SK-N-SH (cell line): ENCODE measurements at regions not wholly inside any gene's neighbourhood (a gene's known extent, or its start where the extent isn't known, plus 50 kb on each side); places are given as distances from the start of the nearest gene placed in this dataset.

Experiments
- CTCF ChIA-PET: fragments of 300-600, 350-600 bp; formaldehyde crosslinking; extraction: SDS; loops from one replicate; lab custom pipeline; 2021; lab: Yijun Ruan, JAX
- POLR2A ChIA-PET: fragments of 350-600 bp; sonication (Branson Sonifier 250); formaldehyde crosslinking; extraction: SDS; loops from one replicate; lab custom pipeline; 2020; ENCODE audit warnings: antibody characterized with exemption, inconsistent platforms; lab: Yijun Ruan, JAX
- DNase-seq: peaks from one replicate; pipeline ENCODE4 v3.0.0; 2012
- H2AFZ ChIP-seq: fragments of 200-600 bp; sonication (generic); 2 replicates; pipeline ENCODE4 v1.8.1; 2016; ENCODE audit warnings: antibody characterized with exemption, mild to moderate bottlenecking, low read depth
- H3F3A ChIP-seq: fragments of 200-600 bp; sonication (generic); replicated peaks from 2 replicates; pipeline ENCODE3; 2016; ENCODE audit warnings: antibody characterized with exemption, mild to moderate bottlenecking; ENCODE audit not compliant: insufficient read depth
- H3K27ac ChIP-seq, 2 experiments: fragments of 200-500 bp in 1 of 2; fragments of 200-600 bp in 1 of 2; sonication (Bioruptor generic) in 1 of 2; sonication (generic), shearing (Covaris generic) in 1 of 2; 2 replicates each; pipeline versions ENCODE4 v1.5.1 to v1.6.1; 2014 to 2016; ENCODE audit warnings: low read depth in 2 of 2, inconsistent platforms in 1 of 2, low read length in 1 of 2, mild to moderate bottlenecking in 1 of 2, mixed read lengths in 1 of 2
- H3K27me3 ChIP-seq: fragments of 200-600 bp; sonication (generic), shearing (Covaris generic); 2 replicates; pipeline ENCODE4 v1.6.1; 2016; ENCODE audit warnings: mixed run types; ENCODE audit not compliant: insufficient read depth
- H3K36me3 ChIP-seq, 2 experiments: fragments of 200-500 bp in 1 of 2; fragments of 200-600 bp in 1 of 2; sonication (Bioruptor generic) in 1 of 2; sonication (generic) in 1 of 2; replicated peaks in 1 of 2; 2 replicates each; pipeline versions ENCODE3 to v1.5.1; 2014 to 2016; ENCODE audit warnings: low read length in 1 of 2, mild to moderate bottlenecking in 1 of 2; ENCODE audit not compliant: insufficient read depth in 2 of 2, control insufficient read depth in 1 of 2
- H3K4me1 ChIP-seq, 2 experiments: fragments of 200-500 bp in 1 of 2; fragments of 200-600 bp in 1 of 2; sonication (Bioruptor generic) in 1 of 2; sonication (generic), shearing (Covaris generic) in 1 of 2; 2 replicates each; pipeline versions ENCODE4 v1.5.1 to v1.6.1; 2014 to 2016; ENCODE audit warnings: low read depth in 1 of 2, low read length in 1 of 2, mixed run types in 1 of 2; ENCODE audit not compliant: insufficient read depth in 2 of 2, control insufficient read depth in 1 of 2
- H3K4me2 ChIP-seq: fragments of 200-600 bp; sonication (generic), shearing (Covaris generic); 2 replicates; pipeline ENCODE4 v1.6.1; 2017; ENCODE audit warnings: mixed run types
- H3K4me3 ChIP-seq, 2 experiments: fragments of 200-500 bp in 1 of 2; fragments of 200-600 bp in 1 of 2; sonication (Bioruptor generic) in 1 of 2; sonication (generic), shearing (Covaris generic) in 1 of 2; 2 replicates each; pipeline versions ENCODE4 v1.5.1 to v1.8.1; 2014 to 2016; ENCODE audit warnings: low read depth in 2 of 2, inconsistent platforms in 1 of 2, low read length in 1 of 2, mild to moderate bottlenecking in 1 of 2, mixed read lengths in 1 of 2, moderate library complexity in 1 of 2
- H3K79me2 ChIP-seq: fragments of 200-600 bp; sonication (generic); 2 replicates; pipeline ENCODE4 v1.8.1; 2017; ENCODE audit warnings: mild to moderate bottlenecking; ENCODE audit not compliant: insufficient read depth
- H3K9ac ChIP-seq: fragments of 200-600 bp; sonication (generic); 2 replicates; pipeline ENCODE4 v1.6.1; 2017; ENCODE audit warnings: mixed run types
- H3K9me2 ChIP-seq: fragments of 200-600 bp; sonication (generic); 2 replicates; pipeline ENCODE4 v1.6.1; 2017; ENCODE audit warnings: mixed run types
- H3K9me3 ChIP-seq: fragments of 200-600 bp; sonication (generic); 2 replicates; pipeline ENCODE4 v1.6.1; 2017; ENCODE audit warnings: mixed run types, mild to moderate bottlenecking, moderate library complexity
- H4K20me1 ChIP-seq: fragments of 200-600 bp; sonication (generic); 2 replicates; pipeline ENCODE4 v1.6.1; 2017; ENCODE audit warnings: mild to moderate bottlenecking, mixed run types; ENCODE audit not compliant: insufficient read depth
- CHD2 ChIP-seq: fragments of 150-350 bp; IDR thresholded peaks from 2 replicates; pipeline ENCODE4 v1.6.1; 2018; ENCODE audit warnings: low read length; ENCODE audit not compliant: partially characterized antibody
- EP300 ChIP-seq, 2 experiments: IDR thresholded peaks; 2 replicates each; pipeline versions ENCODE4 v1.4.0 to v1.6.1; 2012; ENCODE audit warnings: borderline replicate concordance in 1 of 2, low read depth in 1 of 2, low read length in 1 of 2
- FOSL2 ChIP-seq: IDR thresholded peaks from 2 replicates; pipeline ENCODE4 v1.4.0; 2012; ENCODE audit warnings: low read depth, mild to moderate bottlenecking, moderate library complexity, borderline replicate concordance
- FOXM1 ChIP-seq: IDR thresholded peaks from 2 replicates; pipeline ENCODE4 v1.4.0; 2012; ENCODE audit warnings: low read depth, mild to moderate bottlenecking
- GABPA ChIP-seq: IDR thresholded peaks from 2 replicates; pipeline ENCODE4 v1.4.0; 2012; ENCODE audit warnings: low read depth, mild to moderate bottlenecking
- JUND ChIP-seq: IDR thresholded peaks from 2 replicates; pipeline ENCODE4 v1.4.0; 2012
- MXI1 ChIP-seq: IDR thresholded peaks from 2 replicates; pipeline ENCODE4 v1.6.1; 2012; ENCODE audit warnings: mild to moderate bottlenecking, low read depth, low read length, improper control_type of control experiment
- NFIC ChIP-seq: IDR thresholded peaks from 2 replicates; pipeline ENCODE4 v1.4.0; 2012; ENCODE audit warnings: borderline replicate concordance
- POLR2AphosphoS5 ChIP-seq: IDR thresholded peaks from 2 replicates; pipeline ENCODE4 v1.6.1; 2012; ENCODE audit warnings: low read depth, low read length
- RAD21 ChIP-seq: IDR thresholded peaks from 2 replicates; pipeline ENCODE4 v1.6.1; 2012; ENCODE audit warnings: mild to moderate bottlenecking, low read length
- RXRA ChIP-seq: IDR thresholded peaks from 2 replicates; pipeline ENCODE4 v1.4.0; 2012; ENCODE audit warnings: low read depth, mild to moderate bottlenecking, borderline replicate concordance
- SIN3A ChIP-seq: IDR thresholded peaks from 2 replicates; pipeline ENCODE4 v1.6.1; 2012; ENCODE audit warnings: low read depth, mild to moderate bottlenecking, low read length, moderate library complexity, borderline replicate concordance
- SMC3 ChIP-seq: IDR thresholded peaks from 2 replicates; pipeline ENCODE4 v1.6.1; 2012; ENCODE audit warnings: low read depth, low read length, improper control_type of control experiment
- TCF12 ChIP-seq: IDR thresholded peaks from 2 replicates; pipeline ENCODE4 v1.4.0; 2012
- TEAD4 ChIP-seq: IDR thresholded peaks from 2 replicates; pipeline ENCODE4 v1.4.0; 2012; ENCODE audit warnings: mild to moderate bottlenecking, borderline replicate concordance; ENCODE audit not compliant: insufficient read depth
- YY1 ChIP-seq: IDR thresholded peaks from 2 replicates; pipeline ENCODE4 v1.4.0; 2012; ENCODE audit warnings: low read depth, mild to moderate bottlenecking
- WGBS: methylation state at CpG from one replicate; pipeline ENCODE4 v1.1.6; 2017; ENCODE audit warnings: low lambda C conversion rate; 5-methylcytosine and 5-hydroxymethylcytosine counted together
- TF ChIP-seq, protein P1 (sequence below): IDR thresholded peaks from 2 replicates; pipeline ENCODE4 v1.4.0; 2012; ENCODE audit warnings: low read depth, borderline replicate concordance
- TF ChIP-seq, protein P2 (sequence below): fragments of 200-600 bp; sonication (generic); IDR thresholded peaks from 2 replicates; pipeline ENCODE4 v1.6.1; 2017; ENCODE audit warnings: antibody characterized with exemption, mild to moderate bottlenecking, moderate library complexity
- TF ChIP-seq, protein P3 (sequence below): fragments of 150-350 bp; IDR thresholded peaks from 2 replicates; pipeline ENCODE4 v1.6.1; 2016; ENCODE audit warnings: mild to moderate bottlenecking, low read depth, low read length
- TF ChIP-seq, protein P4 (sequence below): IDR thresholded peaks from 2 replicates; pipeline ENCODE4 v1.4.0; 2012; ENCODE audit warnings: low read depth
- TF ChIP-seq, protein P5 (sequence below): IDR thresholded peaks from 2 replicates; pipeline ENCODE4; 2012

DNA sequence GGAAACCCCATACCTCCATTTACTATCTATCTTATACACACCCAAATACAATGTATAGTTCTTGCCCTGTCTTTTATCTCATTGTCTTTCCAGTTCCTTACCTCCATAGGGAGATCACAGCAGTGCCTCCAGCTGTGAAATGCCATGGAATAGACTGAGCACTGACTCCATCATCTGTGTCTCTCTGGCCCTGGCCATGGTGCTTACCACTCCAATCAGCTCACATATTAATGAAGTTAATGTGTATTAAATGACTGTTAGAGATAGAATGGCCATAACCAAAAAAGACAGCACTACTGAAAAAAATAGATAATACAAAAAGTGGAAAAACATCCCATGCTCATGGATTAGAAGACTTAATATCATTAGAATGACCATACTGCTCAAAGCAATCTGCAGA, 240.4 kb upstream of the SOX21 start:
- ChIA-PET POLR2A (no interaction called here), CTCF (interaction anchor here (0.6 kb wide), 1 partner anchor 290 kb away, joined by 3 read pairs; no protein-coding TSS in a partner anchor)
- TF ChIP-seq RAD21 (no peak), CHD2 (no peak), GABPA (no peak), FOSL2 (no peak), RXRA (no peak), NFIC (no peak), SIN3A (no peak), JUND (no peak), YY1 (no peak), TEAD4 (no peak), FOXM1 (no peak), MXI1 (no peak), EP300 (IDR thresholded peaks at IDR 0.05; ENCODE audit: borderline replicate concordance in 1 of 2, low read depth in 1 of 2, low read length in 1 of 2) (no peak), SMC3 (no peak)
- TF ChIP-seq, protein P1, sequence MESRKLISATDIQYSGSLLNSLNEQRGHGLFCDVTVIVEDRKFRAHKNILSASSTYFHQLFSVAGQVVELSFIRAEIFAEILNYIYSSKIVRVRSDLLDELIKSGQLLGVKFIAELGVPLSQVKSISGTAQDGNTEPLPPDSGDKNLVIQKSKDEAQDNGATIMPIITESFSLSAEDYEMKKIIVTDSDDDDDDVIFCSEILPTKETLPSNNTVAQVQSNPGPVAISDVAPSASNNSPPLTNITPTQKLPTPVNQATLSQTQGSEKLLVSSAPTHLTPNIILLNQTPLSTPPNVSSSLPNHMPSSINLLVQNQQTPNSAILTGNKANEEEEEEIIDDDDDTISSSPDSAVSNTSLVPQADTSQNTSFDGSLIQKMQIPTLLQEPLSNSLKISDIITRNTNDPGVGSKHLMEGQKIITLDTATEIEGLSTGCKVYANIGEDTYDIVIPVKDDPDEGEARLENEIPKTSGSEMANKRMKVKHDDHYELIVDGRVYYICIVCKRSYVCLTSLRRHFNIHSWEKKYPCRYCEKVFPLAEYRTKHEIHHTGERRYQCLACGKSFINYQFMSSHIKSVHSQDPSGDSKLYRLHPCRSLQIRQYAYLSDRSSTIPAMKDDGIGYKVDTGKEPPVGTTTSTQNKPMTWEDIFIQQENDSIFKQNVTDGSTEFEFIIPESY = no peak
- no peak overlapping the region for H3K9ac ChIP-seq
- H2AFZ ChIP-seq = no peak overlapping the region
- no peaks in the 10 kb centered on the region for H3K4me1 ChIP-seq
- H3K27me3 ChIP-seq = no peaks in the 10 kb centered on the region
- no peaks in the 10 kb centered on the region for H3F3A ChIP-seq
- no peak overlapping the region for H3K27ac ChIP-seq
- no peak overlapping the region for H3K4me3 ChIP-seq
- no peak overlapping the region for H3K4me2 ChIP-seq
- H4K20me1 ChIP-seq = no peaks in the 10 kb centered on the region
- no peaks in the 10 kb centered on the region for H3K9me3 ChIP-seq
- no peaks in the 10 kb centered on the region for H3K79me2 ChIP-seq
- no peaks in the 10 kb centered on the region for H3K9me2 ChIP-seq
- no peak for DNase-seq
- no peaks in the 10 kb centered on the region for H3K36me3 ChIP-seq

DNA sequence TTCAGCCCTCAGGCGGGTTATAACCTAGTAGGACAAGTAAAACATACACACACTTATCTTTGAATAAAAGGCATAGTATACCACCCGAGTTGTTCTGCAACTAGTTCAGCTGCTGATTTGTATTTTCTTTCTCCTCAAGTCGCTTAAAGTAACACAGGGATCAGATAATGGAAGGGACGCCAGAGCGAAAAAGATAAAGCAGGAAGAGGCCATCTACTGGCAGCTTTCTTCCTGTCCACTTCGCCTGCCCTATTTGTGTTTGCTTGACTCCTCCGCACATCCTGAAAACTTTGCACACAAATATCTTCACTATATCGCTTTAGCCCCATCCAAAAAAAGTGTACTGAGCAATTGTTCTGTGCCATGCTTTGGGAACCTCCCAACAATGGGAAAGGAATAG, 238.0 kb upstream of the SOX21 start:
- Histone ChIP-seq H3K9ac (no peak overlapping the region), H3K4me1 (no peaks in the 10 kb centered on the region), H4K20me1 (no peaks in the 10 kb centered on the region), H3K27ac (no peak overlapping the region), H3K9me3 (no peaks in the 10 kb centered on the region), H2AFZ (no peak overlapping the region), H3K4me3 (no peak overlapping the region; a peak in 1 of 4 replicates), H3K4me2 (no peak overlapping the region), H3K36me3 (no peaks in the 10 kb centered on the region), H3K9me2 (no peaks in the 10 kb centered on the region), H3F3A (no peaks in the 10 kb centered on the region), H3K79me2 (no peaks in the 10 kb centered on the region), H3K27me3 (no peaks in the 10 kb centered on the region; the same call in 1 of the 2 replicates)
- WGBS = 51% methylated on average over 8 of the region's 8 CpGs
- ChIA-PET POLR2A (no interaction called here), CTCF (interaction anchor here (0.6 to 1.4 kb wide), 10 partner anchors 13 to 333 kb away, joined by 3 to 4 read pairs (median 3); no protein-coding TSS in a partner anchor)
- DNase-seq = peak; percentile 16
- TF ChIP-seq, protein P2, sequence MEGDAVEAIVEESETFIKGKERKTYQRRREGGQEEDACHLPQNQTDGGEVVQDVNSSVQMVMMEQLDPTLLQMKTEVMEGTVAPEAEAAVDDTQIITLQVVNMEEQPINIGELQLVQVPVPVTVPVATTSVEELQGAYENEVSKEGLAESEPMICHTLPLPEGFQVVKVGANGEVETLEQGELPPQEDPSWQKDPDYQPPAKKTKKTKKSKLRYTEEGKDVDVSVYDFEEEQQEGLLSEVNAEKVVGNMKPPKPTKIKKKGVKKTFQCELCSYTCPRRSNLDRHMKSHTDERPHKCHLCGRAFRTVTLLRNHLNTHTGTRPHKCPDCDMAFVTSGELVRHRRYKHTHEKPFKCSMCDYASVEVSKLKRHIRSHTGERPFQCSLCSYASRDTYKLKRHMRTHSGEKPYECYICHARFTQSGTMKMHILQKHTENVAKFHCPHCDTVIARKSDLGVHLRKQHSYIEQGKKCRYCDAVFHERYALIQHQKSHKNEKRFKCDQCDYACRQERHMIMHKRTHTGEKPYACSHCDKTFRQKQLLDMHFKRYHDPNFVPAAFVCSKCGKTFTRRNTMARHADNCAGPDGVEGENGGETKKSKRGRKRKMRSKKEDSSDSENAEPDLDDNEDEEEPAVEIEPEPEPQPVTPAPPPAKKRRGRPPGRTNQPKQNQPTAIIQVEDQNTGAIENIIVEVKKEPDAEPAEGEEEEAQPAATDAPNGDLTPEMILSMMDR = peak; percentile 15; the same call in 1 of the 2 replicates
- TF ChIP-seq, protein P3, sequence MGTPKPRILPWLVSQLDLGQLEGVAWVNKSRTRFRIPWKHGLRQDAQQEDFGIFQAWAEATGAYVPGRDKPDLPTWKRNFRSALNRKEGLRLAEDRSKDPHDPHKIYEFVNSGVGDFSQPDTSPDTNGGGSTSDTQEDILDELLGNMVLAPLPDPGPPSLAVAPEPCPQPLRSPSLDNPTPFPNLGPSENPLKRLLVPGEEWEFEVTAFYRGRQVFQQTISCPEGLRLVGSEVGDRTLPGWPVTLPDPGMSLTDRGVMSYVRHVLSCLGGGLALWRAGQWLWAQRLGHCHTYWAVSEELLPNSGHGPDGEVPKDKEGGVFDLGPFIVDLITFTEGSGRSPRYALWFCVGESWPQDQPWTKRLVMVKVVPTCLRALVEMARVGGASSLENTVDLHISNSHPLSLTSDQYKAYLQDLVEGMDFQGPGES = no peak
- TF ChIP-seq RAD21 (peak; percentile 46), CHD2 (no peak), FOSL2 (no peak), TCF12 (no peak), POLR2AphosphoS5 (no peak)
- TF ChIP-seq, protein P4, sequence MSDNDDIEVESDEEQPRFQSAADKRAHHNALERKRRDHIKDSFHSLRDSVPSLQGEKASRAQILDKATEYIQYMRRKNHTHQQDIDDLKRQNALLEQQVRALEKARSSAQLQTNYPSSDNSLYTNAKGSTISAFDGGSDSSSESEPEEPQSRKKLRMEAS = no peak
- TF ChIP-seq, protein P5, sequence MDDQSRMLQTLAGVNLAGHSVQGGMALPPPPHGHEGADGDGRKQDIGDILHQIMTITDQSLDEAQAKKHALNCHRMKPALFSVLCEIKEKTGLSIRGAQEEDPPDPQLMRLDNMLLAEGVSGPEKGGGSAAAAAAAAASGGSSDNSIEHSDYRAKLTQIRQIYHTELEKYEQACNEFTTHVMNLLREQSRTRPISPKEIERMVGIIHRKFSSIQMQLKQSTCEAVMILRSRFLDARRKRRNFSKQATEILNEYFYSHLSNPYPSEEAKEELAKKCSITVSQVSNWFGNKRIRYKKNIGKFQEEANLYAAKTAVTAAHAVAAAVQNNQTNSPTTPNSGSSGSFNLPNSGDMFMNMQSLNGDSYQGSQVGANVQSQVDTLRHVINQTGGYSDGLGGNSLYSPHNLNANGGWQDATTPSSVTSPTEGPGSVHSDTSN = no peak
